Renal cortical epithelial cell (primary cell): ENCODE measurements at regions not wholly inside any gene's neighbourhood (a gene's known extent, or its start where the extent isn't known, plus 50 kb on each side); places are given as distances from the start of the nearest gene placed in this dataset.
A peak's percentile ranks its signal among the peaks of the same experiment; 100 is the strongest.

Experiments
- DNase-seq: peaks from one replicate; pipeline ENCODE4 v3.0.0-alpha.2; 2011; ENCODE audit warnings: low read depth

GRCh38 chr12:82174383-82174782, 183.8 kb downstream of the CCDC59 start:
- peak; percentile 51 for DNase-seq

GRCh38 chr12:82149045-82149444, 209.1 kb downstream of the CCDC59 start:
- DNase-seq: peak; percentile 3

- DNase-seq: no peak
Observed at GRCh38 chr12:82146740-82147139, 211.4 kb downstream of the CCDC59 start.

GRCh38 chr12:82144505-82144904, 213.7 kb downstream of the CCDC59 start:
- no peak for DNase-seq

GRCh38 chr12:82132390-82132789, 225.8 kb downstream of the CCDC59 start:
- DNase-seq: no peak

GRCh38 chr12:82130762-82131161, 227.4 kb downstream of the CCDC59 start:
- peak; percentile 12 for DNase-seq

GRCh38 chr12:82124711-82125380, 233.3 kb downstream of the CCDC59 start:
- DNase-seq: peak; percentile 77

GRCh38 chr12:82121545-82121944, 236.6 kb downstream of the CCDC59 start:
- no peak for DNase-seq

- no peak for DNase-seq
Observed at GRCh38 chr12:82120901-82121300, 237.3 kb downstream of the CCDC59 start.

GRCh38 chr12:82109243-82109642, 248.9 kb downstream of the CCDC59 start:
- DNase-seq: no peak

GRCh38 chr12:82108615-82109014, 249.6 kb downstream of the CCDC59 start:
- DNase-seq: no peak

- DNase-seq: peak; percentile 93
Observed at GRCh38 chr12:82099216-82099615, 259.0 kb downstream of the CCDC59 start.

- no peak for DNase-seq
Observed at GRCh38 chr12:82097877-82098276, 260.3 kb downstream of the CCDC59 start.

GRCh38 chr12:82097438-82097837, 260.7 kb downstream of the CCDC59 start:
- no peak for DNase-seq

GRCh38 chr12:82090165-82090564, 268.0 kb downstream of the CCDC59 start:
- DNase-seq: no peak

- no peak for DNase-seq
Observed at GRCh38 chr12:82089369-82090121, 268.6 kb downstream of the CCDC59 start.

GRCh38 chr12:82082501-82082900, 275.7 kb downstream of the CCDC59 start:
- no peak for DNase-seq

- DNase-seq: no peak
Observed at GRCh38 chr12:82069931-82070514, 288.2 kb downstream of the CCDC59 start.

- no peak for DNase-seq
Observed at GRCh38 chr12:82058197-82058596, 299.0 kb upstream of the PPFIA2 start.

- DNase-seq: peak; percentile 86
Observed at GRCh38 chr12:82057770-82058169, 298.6 kb upstream of the PPFIA2 start.

- no peak for DNase-seq
Observed at GRCh38 chr12:82055391-82055790, 296.2 kb upstream of the PPFIA2 start.

GRCh38 chr12:82054566-82054965, 295.4 kb upstream of the PPFIA2 start:
- no peak for DNase-seq

GRCh38 chr12:82047446-82047845, 288.3 kb upstream of the PPFIA2 start:
- DNase-seq: peak; percentile 72
